Ishikawa (cell line): ENCODE measurements at regions not wholly inside any gene's neighbourhood (a gene's known extent, or its start where the extent isn't known, plus 50 kb on each side); places are given as distances from the start of the nearest gene placed in this dataset.

Experiments used
- CEBPB ChIP-seq: IDR thresholded peaks from 2 replicates; pipeline ENCODE4 v1.6.1; 2012
- CREB1 ChIP-seq: IDR thresholded peaks from 2 replicates; pipeline ENCODE4 v1.6.1; 2012; ENCODE audit warnings: low read depth
- EGR1 ChIP-seq: IDR thresholded peaks from 2 replicates; pipeline ENCODE4 v1.6.1; 2012
- EP300 ChIP-seq: IDR thresholded peaks from 2 replicates; pipeline ENCODE4 v1.6.1; 2012; ENCODE audit warnings: borderline replicate concordance
- FOXM1 ChIP-seq: IDR thresholded peaks from 2 replicates; pipeline ENCODE4 v1.6.1; 2012; ENCODE audit warnings: low read depth, borderline replicate concordance
- MAX ChIP-seq: IDR thresholded peaks from 2 replicates; pipeline ENCODE4 v1.6.1; 2012
- NFIC ChIP-seq: IDR thresholded peaks from 2 replicates; pipeline ENCODE4 v1.6.1; 2012
- RAD21 ChIP-seq: IDR thresholded peaks from 2 replicates; pipeline ENCODE4 v1.6.1; 2012; ENCODE audit warnings: low read depth
- REST ChIP-seq: IDR thresholded peaks from 2 replicates; pipeline ENCODE4 v1.6.1; 2012; ENCODE audit warnings: low read depth, mild to moderate bottlenecking
- TAF1 ChIP-seq: IDR thresholded peaks from 2 replicates; pipeline ENCODE4 v1.6.1; 2012; ENCODE audit warnings: low read depth, mild to moderate bottlenecking
- TCF12 ChIP-seq: IDR thresholded peaks from 2 replicates; pipeline ENCODE4 v1.6.1; 2012; ENCODE audit warnings: low read depth
- TEAD4 ChIP-seq: IDR thresholded peaks from 2 replicates; pipeline ENCODE4 v1.6.1; 2012
- USF1 ChIP-seq: IDR thresholded peaks from 2 replicates; pipeline ENCODE4 v1.6.1; 2012
- YY1 ChIP-seq: IDR thresholded peaks from 2 replicates; pipeline ENCODE4 v1.6.1; 2012; ENCODE audit warnings: low read depth
- ZBTB7A ChIP-seq: IDR thresholded peaks from 2 replicates; pipeline ENCODE4 v1.6.1; 2012; ENCODE audit warnings: low read depth

DNA sequence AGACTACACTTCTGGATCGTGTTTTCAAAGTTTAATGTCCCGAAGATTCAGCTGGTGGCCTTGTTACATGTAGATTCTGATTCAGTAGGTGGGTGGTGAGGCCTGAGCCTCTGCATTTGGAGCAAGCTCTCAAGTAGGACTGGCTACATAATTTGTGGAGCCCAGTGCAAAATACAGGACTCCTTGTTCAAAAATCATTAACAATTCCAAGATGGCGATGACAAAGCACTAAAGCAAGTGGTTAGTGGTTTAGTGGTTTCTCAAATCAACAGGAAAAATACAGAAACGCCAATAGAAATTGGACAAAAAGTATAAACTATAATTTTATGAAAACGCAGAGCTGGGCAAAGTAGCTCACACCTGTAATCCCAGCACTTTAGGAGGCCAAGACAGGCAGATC is 133.7 kb upstream of the STMND1 start:
- TF ChIP-seq YY1 = no peak
- no peak for TF ChIP-seq TAF1
- TF ChIP-seq USF1 = no peak
- no peak for TF ChIP-seq TCF12
- no peak for TF ChIP-seq RAD21
- TF ChIP-seq FOXM1 = no peak
- TF ChIP-seq TEAD4 = no peak
- TF ChIP-seq CEBPB = no peak
- TF ChIP-seq EP300 = no peak
- no peak for TF ChIP-seq CREB1
- TF ChIP-seq MAX = no peak
- TF ChIP-seq NFIC = no peak
- no peak for TF ChIP-seq EGR1
- no peak for TF ChIP-seq REST
- TF ChIP-seq ZBTB7A = no peak

DNA sequence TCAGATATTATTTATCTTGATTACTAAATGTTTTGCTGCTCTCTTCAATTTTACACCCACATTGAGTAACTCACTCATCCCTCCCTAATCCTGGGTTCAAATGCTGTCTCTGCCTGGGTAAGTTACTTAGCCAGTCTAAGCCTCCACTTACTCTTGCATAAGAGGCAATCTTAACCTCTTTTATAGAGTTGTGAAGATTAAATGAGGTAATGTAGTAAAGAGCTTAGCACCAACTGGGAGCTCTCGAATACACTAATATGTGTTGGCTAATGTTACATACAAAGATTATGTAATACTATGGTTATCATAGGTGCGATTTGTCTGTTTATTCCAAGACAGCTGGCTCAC is 134.4 kb upstream of the STMND1 start:
- no peak for TF ChIP-seq TEAD4
- TF ChIP-seq TCF12 = no peak
- no peak for TF ChIP-seq FOXM1
- TF ChIP-seq CEBPB = no peak
- no peak for TF ChIP-seq USF1
- TF ChIP-seq RAD21 = no peak
- no peak for TF ChIP-seq REST
- no peak for TF ChIP-seq TAF1
- no peak for TF ChIP-seq NFIC
- TF ChIP-seq ZBTB7A = no peak
- no peak for TF ChIP-seq EP300

DNA sequence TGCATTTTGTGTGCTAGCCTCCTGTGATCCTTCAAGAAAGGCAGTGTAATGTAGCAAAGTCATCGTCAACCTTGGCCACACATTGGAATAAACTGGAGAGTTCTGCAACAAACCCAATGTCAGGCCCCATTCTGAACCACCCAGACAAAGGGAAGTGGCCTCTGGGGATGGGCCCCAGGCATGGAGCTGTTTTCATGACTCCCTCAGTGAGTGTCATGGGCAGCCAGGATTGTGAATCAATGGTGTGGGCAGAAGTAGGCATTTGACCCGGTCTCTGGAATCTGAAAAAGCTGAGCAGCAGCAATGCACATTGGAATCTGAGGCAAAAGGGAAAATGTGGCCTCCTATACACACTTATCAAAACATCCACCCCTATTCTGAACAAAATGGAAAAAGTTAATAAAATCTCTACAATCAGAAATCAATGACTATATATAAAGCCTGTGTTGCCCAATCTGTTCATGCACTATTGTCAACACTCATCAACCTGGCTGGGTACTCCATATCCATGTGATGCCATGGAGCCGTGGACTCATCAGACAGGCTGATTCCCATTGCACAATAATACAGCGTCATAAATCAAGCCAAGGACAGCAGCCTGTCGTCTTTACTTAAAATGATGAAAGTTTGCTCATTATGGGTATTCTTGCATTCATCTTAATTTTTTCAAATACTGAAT is 134.9 kb upstream of the STMND1 start:
- TF ChIP-seq EGR1 = no peak
- no peak for TF ChIP-seq ZBTB7A
- no peak for TF ChIP-seq TCF12
- TF ChIP-seq USF1 = no peak
- no peak for TF ChIP-seq EP300
- no peak for TF ChIP-seq TEAD4
- no peak for TF ChIP-seq CEBPB
- no peak for TF ChIP-seq REST
- TF ChIP-seq FOXM1 = no peak
- TF ChIP-seq TAF1 = no peak
- no peak for TF ChIP-seq MAX
- no peak for TF ChIP-seq NFIC
- TF ChIP-seq CREB1 = no peak
- TF ChIP-seq YY1 = no peak
- TF ChIP-seq RAD21 = no peak

GRCh38 chr6:16965689-16966088 is 136.2 kb upstream of the STMND1 start:
- TF ChIP-seq RAD21 (no peak), EGR1 (no peak)
